G401 (cell line): ENCODE measurements at regions not wholly inside any gene's neighbourhood (a gene's known extent, or its start where the extent isn't known, plus 50 kb on each side); places are given as distances from the start of the nearest gene placed in this dataset.
"Not testable (repeated sequence)": the region's sequence is repeated elsewhere in the genome, so short reads cannot be mapped to it uniquely, and the experiment has no call there.

Experiments
- DNase-seq: peaks from one replicate; pipeline ENCODE4 v3.0.0-alpha.2; 2015; ENCODE audit warnings: low spot score
- in situ Hi-C: cut with HindIII; loops from 2 replicates; pipeline ENCODE4 v1.10.0; 2016; ENCODE audit warnings: low sequenced_read_pairs, mixed read lengths

DNA sequence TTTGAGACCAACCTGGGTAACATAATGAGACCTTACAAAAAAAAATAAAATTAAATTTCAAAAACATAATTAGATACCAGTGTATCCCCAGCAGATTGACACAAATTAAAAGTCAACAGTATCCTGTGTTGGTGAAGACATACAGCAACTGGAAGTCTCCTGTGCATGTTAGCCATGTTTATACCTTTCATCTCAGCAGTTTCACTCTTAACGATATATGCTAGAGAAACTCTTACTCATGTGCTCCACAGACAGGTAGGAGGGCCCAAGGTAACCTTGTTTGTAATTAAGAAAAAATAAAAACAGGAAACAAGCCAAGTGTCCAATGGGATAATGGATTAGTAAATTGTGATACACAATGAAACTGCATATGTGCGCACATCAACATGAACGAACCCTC lies 50.1 kb upstream of the N4BP3 start:
- in situ Hi-C loops, result no loop called here
- no peak for DNase-seq

DNA sequence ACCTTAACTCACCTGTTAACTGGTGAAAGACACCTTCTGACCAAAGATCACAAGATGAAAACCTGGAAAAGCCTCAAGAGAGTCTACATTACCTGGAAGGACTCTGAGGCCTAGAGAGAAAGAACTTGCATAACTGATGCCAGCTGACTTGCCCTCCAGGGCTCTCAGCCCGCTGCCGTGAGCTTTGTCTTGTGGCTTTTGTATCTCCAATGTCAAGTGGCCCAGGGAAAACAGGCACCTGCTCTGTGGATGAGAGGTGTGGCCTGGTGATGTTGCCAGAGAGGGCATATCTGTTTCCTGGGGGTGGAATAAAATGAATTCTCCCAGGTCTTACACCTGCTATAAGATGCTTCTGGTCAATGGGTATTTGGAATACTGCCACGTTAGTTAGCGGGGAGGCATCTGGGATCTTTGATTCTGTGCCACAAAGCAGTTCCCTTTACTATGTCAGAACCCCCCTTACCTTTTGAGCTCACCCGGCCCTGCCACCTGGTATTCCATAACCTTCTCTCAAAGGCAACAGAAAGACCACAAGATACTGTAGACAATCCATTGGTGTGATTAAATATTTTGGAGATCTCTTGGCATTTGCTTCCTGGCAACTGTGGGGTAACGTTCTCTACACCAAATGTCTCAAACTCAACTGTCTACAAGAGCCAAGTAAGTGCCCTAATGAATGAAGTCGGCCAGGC lies 54.9 kb upstream of the N4BP3 start:
- in situ Hi-C loops, result no loop called here
- DNase-seq, result peak; percentile 34

- no peak for DNase-seq
- in situ Hi-C loops, result no loop called here
Observed at GRCh38 chr5:178057839-178058238, 55.5 kb upstream of the N4BP3 start.

GRCh38 chr5:178056935-178057334 lies 56.4 kb upstream of the N4BP3 start:
- DNase-seq, result no peak
- in situ Hi-C loops, result no loop called here

DNA sequence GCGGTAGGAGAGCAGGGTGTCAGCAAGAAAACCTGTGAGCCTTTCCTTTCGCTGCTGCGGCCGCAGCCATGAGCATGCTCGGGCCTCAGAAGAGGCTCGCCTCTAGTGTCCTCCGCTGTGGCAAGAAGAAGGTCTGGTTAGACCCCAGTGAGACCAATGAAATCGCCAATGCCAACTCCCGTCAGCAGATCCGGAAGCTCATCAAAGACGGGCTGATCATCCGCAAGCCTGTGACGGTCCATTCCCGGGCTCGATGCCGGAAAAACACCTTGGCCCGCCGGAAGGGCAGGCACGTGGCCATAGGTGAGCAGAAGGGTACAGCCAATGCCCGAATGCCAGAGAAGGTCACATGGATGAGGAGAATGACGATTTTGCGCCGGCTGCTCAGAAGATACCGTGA lies 57.8 kb upstream of the N4BP3 start:
- in situ Hi-C loops, DNase-seq: not testable (repeated sequence)

DNA sequence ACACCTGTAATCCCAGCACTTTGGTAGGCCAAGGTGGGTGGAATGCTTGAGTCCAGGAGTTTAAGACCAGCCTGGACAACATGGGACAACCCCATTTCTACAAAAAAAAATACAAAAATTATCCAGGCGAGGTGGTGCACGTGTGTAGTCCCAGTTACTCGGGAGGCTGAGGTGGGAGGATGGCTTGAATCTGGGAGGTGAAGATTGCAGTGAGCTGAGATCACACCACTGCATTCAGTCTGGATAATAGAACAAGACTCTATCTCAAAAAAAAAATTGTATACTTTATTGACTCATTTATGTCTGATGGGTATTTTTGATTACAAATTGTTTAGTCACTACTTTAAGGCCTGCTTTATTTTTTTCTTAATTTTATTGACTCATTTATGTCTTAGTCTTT lies 56.0 kb upstream of the PROP1 start:
- in situ Hi-C loops, result not testable (repeated sequence)

GRCh38 chr5:178050873-178051272 lies 54.8 kb upstream of the PROP1 start:
- in situ Hi-C loops, DNase-seq: not testable (repeated sequence)

More for the DNA sequence above, 56.0 kb upstream of the PROP1 start:
- DNase-seq, result not testable (repeated sequence)

GRCh38 chr5:178047943-178048342 lies 51.9 kb upstream of the PROP1 start:
- DNase-seq, in situ Hi-C loops: not testable (repeated sequence)

DNA sequence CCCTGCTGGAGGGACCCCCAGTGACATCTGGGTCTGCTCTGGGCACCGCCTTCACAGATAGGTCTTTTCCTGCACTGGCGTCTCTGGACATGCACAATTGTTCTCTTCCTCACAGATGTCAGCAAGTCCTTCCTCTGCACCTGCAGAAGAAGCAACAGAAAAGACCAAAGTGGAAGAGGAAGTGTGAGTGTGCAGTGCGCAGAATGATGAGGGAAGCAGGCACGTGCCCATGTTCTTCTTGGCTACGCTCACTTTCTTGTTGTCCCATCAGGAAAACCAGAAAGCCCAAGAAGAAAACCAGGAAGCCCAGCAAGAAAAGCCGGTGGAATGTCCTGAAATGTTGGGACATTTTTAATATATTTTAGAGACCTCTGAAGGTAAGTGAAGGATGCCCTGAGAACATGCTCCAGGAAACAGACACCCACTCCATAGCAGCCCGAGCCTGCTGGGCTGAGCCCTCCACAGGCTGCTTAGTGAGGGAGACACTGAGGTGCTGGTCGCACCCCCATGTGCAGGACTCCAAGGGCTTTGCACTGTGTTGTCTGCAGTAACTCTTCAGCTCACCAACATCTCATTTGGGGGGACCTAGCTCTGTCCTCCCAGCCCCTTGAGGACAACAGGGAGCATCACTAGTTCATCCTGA lies 50.8 kb upstream of the PROP1 start:
- in situ Hi-C loops, DNase-seq: not testable (repeated sequence)

DNA sequence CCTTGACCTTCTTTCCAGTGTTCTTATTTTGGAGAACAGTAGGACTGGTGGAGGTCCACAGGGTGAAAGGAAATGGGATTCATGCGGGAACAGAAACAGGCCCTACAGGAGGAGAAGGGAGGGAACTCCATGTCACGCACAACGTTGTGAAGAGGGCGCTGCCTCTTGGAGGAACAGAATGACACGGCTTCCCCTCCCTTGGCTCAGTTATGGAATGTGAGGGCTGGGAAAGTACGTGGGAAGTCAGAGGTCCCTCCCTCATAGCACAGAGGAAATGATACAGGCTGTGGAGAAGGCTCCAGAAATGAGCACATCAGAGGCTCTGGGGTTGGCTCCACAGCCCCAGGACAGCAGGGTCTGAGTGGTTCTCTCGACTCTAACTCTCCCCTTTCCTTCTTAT lies 49.9 kb upstream of the PROP1 start:
- DNase-seq, in situ Hi-C loops: not testable (repeated sequence)
